Subcutaneous abdominal adipose tissue (tissue), 5 donors: ENCODE measurements at regions not wholly inside any gene's neighbourhood (a gene's known extent, or its start where the extent isn't known, plus 50 kb on each side); places are given as distances from the start of the nearest gene placed in this dataset.

Experiments used
- H3K27ac ChIP-seq: one replicate; pipeline ENCODE4 v1.7.0; 2013; ENCODE audit warnings: low read depth, mild to moderate bottlenecking, inconsistent platforms, low read length, moderate library complexity
- H3K27me3 ChIP-seq, 5 donors: one replicate each; pipeline ENCODE4 v1.7.0; 2013; ENCODE audit warnings: low read length in 5 of 5, inconsistent platforms in 1 of 5; ENCODE audit not compliant: control insufficient read depth in 5 of 5, insufficient read depth in 4 of 5
- H3K36me3 ChIP-seq, 5 donors: one replicate each; pipeline ENCODE4 v1.7.0; 2013; ENCODE audit warnings: low read length in 5 of 5; ENCODE audit not compliant: control insufficient read depth in 5 of 5, insufficient read depth in 5 of 5
- H3K4me1 ChIP-seq, 5 donors: one replicate each; pipeline ENCODE4 v1.7.0; 2013; ENCODE audit warnings: low read length in 5 of 5, mild to moderate bottlenecking in 3 of 5, moderate library complexity in 1 of 5; ENCODE audit not compliant: control insufficient read depth in 5 of 5, insufficient read depth in 5 of 5
- H3K4me3 ChIP-seq, 5 donors: one replicate each; pipeline ENCODE4 v1.7.0; 2013; ENCODE audit warnings: low read length in 5 of 5, low read depth in 1 of 5
- H3K9ac ChIP-seq, 5 donors: one replicate each; pipeline ENCODE4 v1.7.0; 2013; ENCODE audit warnings: low read length in 5 of 5, mild to moderate bottlenecking in 4 of 5, moderate library complexity in 3 of 5
- H3K9me3 ChIP-seq, 5 donors: one replicate each; pipeline ENCODE4 v1.7.0; 2013; ENCODE audit warnings: low read length in 5 of 5; ENCODE audit not compliant: control insufficient read depth in 5 of 5
- donor health status: healthy.
- donor health status: healthy.
- donor health status: healthy.
- donor health status: healthy.
- donor health status: healthy.

GRCh38 chr4:124433044-124433443 is 279.5 kb downstream of the ANKRD50 start:
- peaks cover 0 to 19% (median 6%) of the 10 kb centered on the region in 5 donors for H3K4me1 ChIP-seq
- H3K9ac ChIP-seq = no peak overlapping the region
- H3K27ac ChIP-seq = no peak overlapping the region
- H3K36me3 ChIP-seq = no peaks in the 10 kb centered on the region
- H3K9me3 ChIP-seq = peaks cover 0 to 6% (median 0%) of the 10 kb centered on the region in 5 donors
- no peaks in the 10 kb centered on the region for H3K27me3 ChIP-seq
- H3K4me3 ChIP-seq = no peak overlapping the region

GRCh38 chr4:124433500-124433899 is 279.0 kb downstream of the ANKRD50 start:
- Histone ChIP-seq H3K9me3 (peaks cover 0 to 6% (median 0%) of the 10 kb centered on the region in 5 donors), H3K4me1 (peaks cover 0 to 15% (median 6%) of the 10 kb centered on the region in 5 donors), H3K9ac (no peak overlapping the region), H3K27me3 (no peaks in the 10 kb centered on the region), H3K27ac (no peak overlapping the region), H3K36me3 (no peaks in the 10 kb centered on the region), H3K4me3 (no peak overlapping the region)

GRCh38 chr4:124435274-124435950 is 277.1 kb downstream of the ANKRD50 start:
- Histone ChIP-seq H3K9me3 (peaks cover 0 to 6% (median 0%) of the 10 kb centered on the region in 5 donors), H3K9ac (no peak overlapping the region)

GRCh38 chr4:124437853-124438495 is 274.6 kb downstream of the ANKRD50 start:
- no peak overlapping the region for H3K27ac ChIP-seq
- H3K4me3 ChIP-seq = no peak overlapping the region
- H3K36me3 ChIP-seq = no peaks in the 10 kb centered on the region
- no peak overlapping the region for H3K9ac ChIP-seq
- H3K9me3 ChIP-seq = peaks cover 0 to 6% (median 0%) of the 10 kb centered on the region in 5 donors
- H3K4me1 ChIP-seq = peaks cover 0 to 2% (median 0%) of the 10 kb centered on the region in 5 donors
- no peaks in the 10 kb centered on the region for H3K27me3 ChIP-seq

More at GRCh38 chr4:124435274-124435950, 277.1 kb downstream of the ANKRD50 start:
- H3K4me1 ChIP-seq = peaks cover 0 to 2% (median 0%) of the 10 kb centered on the region in 5 donors
- no peak overlapping the region for H3K27ac ChIP-seq
- H3K36me3 ChIP-seq = no peaks in the 10 kb centered on the region
- H3K27me3 ChIP-seq = no peaks in the 10 kb centered on the region
- H3K4me3 ChIP-seq = peak overlapping the region in 1 of 5 donors; percentile 16

DNA sequence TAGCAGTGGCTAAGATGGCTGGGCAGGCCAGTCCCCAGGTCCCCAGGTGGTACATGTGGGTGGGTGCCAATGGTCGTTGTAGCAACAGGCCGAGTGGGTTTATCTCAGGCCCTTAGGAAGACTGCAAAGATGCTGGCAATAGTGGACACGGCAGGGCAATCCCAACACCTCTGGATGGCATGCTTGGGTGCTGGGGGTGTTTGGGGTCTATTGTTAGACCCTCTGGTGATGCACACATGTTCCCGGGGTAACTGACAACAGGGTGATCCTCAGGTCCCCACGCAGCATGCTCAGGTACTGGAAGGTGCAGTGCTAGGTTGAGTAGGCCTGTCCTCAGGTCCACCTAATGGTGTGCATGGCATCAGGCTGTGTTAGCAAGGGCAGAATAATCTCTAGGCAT is 267.5 kb downstream of the ANKRD50 start:
- H3K27ac ChIP-seq = no peak overlapping the region
- peaks cover 0 to 12% (median 3%) of the 10 kb centered on the region in 5 donors for H3K9me3 ChIP-seq
- no peaks in the 10 kb centered on the region for H3K27me3 ChIP-seq
- no peaks in the 10 kb centered on the region for H3K36me3 ChIP-seq
- H3K4me3 ChIP-seq = no peak overlapping the region
- H3K9ac ChIP-seq = no peak overlapping the region
- H3K4me1 ChIP-seq = no peaks in the 10 kb centered on the region

DNA sequence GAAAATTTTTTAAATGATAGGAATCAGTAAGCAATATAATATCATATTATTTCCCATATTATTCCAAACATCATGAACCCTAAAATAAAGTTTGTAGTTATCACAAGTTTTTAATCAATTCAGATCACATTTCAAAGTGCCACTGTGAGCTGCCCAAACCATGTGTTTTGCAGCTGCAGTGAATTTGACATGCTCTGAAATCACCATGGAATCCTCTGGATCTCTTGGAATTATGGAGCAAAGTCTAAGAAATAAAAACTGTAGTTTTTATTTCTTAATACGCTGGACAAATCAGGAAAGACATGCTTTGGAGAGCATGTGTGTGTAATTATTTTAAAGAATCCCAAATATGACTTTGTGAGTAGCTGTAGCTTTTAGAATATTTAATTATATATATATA is 262.7 kb downstream of the ANKRD50 start:
- Histone ChIP-seq H3K4me3 (no peak overlapping the region), H3K27ac (no peak overlapping the region), H3K9me3 (peaks cover 0 to 6% (median 0%) of the 10 kb centered on the region in 5 donors), H3K27me3 (no peaks in the 10 kb centered on the region), H3K9ac (no peak overlapping the region), H3K4me1 (no peaks in the 10 kb centered on the region), H3K36me3 (no peaks in the 10 kb centered on the region)

DNA sequence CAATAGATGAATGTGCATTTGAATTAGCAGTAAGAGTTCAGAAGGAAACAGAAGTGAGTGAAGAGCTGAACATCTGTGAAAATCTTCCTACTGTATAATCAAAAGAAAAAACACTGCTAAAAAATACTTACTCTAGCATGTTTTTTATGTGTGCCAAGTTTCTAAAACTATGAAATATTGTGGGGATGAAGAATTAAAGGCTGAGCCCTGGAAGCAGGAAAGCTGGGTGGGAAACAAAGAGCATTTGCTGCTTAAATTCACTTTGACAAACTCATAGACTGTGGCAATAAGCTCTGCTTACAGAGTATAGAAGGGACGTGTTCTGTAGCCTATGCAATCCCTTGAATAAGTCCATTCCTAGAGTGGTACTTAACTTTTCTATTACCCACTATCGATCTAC is 261.7 kb downstream of the ANKRD50 start:
- no peak overlapping the region for H3K27ac ChIP-seq
- H3K4me3 ChIP-seq = no peak overlapping the region
- no peak overlapping the region for H3K9ac ChIP-seq
- H3K9me3 ChIP-seq = peaks cover 0 to 2% (median 0%) of the 10 kb centered on the region in 5 donors
- H3K27me3 ChIP-seq = no peaks in the 10 kb centered on the region
- H3K4me1 ChIP-seq = no peaks in the 10 kb centered on the region
- H3K36me3 ChIP-seq = no peaks in the 10 kb centered on the region

GRCh38 chr4:124454772-124455270 is 257.7 kb downstream of the ANKRD50 start:
- Histone ChIP-seq H3K9ac (no peak overlapping the region), H3K27ac (no peak overlapping the region), H3K4me3 (no peak overlapping the region), H3K9me3 (no peaks in the 10 kb centered on the region), H3K36me3 (no peaks in the 10 kb centered on the region), H3K27me3 (no peaks in the 10 kb centered on the region), H3K4me1 (peaks cover 0 to 4% (median 0%) of the 10 kb centered on the region in 5 donors)

GRCh38 chr4:124455671-124456070 is 256.9 kb downstream of the ANKRD50 start:
- H3K9ac ChIP-seq = no peak overlapping the region

More at GRCh38 chr4:124455671-124456070, 256.9 kb downstream of the ANKRD50 start:
- H3K27ac ChIP-seq = no peak overlapping the region
- no peak overlapping the region for H3K4me3 ChIP-seq
- H3K9me3 ChIP-seq = peaks cover 0 to 3% (median 0%) of the 10 kb centered on the region in 5 donors
- H3K4me1 ChIP-seq = peaks cover 0 to 6% (median 0%) of the 10 kb centered on the region in 5 donors
- H3K36me3 ChIP-seq = no peaks in the 10 kb centered on the region
- no peaks in the 10 kb centered on the region for H3K27me3 ChIP-seq
